Left lung (tissue), 4 donors: ENCODE measurements at regions not wholly inside any gene's neighbourhood (a gene's known extent, or its start where the extent isn't known, plus 50 kb on each side); places are given as distances from the start of the nearest gene placed in this dataset.

Experiments
- ATAC-seq: fragments of 200-7000 bp; cut with Tn5 transposase; one replicate; pipeline ENCODE4 v1.9.1; 2020; ENCODE audit warnings: moderate library complexity
- DNase-seq, 4 donors: peaks; one replicate each; pipeline ENCODE4 v3.0.0-alpha.2; 2013 to 2020
- H3K27ac ChIP-seq, 2 donors: fragments of 200-600 bp; sonication (generic) in 1 of 2; one replicate each; pipeline versions ENCODE4 v1.5.0 to v1.8.0; 2020 to 2021
- H3K27me3 ChIP-seq, 2 donors: fragments of 200-600 bp; sonication (generic) in 1 of 2; one replicate each; pipeline versions ENCODE4 v1.5.0 to v1.8.0; 2020 to 2021
- H3K36me3 ChIP-seq, 2 donors: fragments of 200-600 bp; sonication (generic) in 1 of 2; one replicate each; pipeline versions ENCODE4 v1.5.0 to v1.8.0; 2020 to 2021
- H3K4me1 ChIP-seq, 2 donors: fragments of 200-600 bp; one replicate each; pipeline ENCODE4 v1.8.0; 2021
- H3K4me3 ChIP-seq, 2 donors: fragments of 200-600 bp; sonication (generic) in 1 of 2; one replicate each; pipeline versions ENCODE4 v1.5.0 to v1.8.0; 2020 to 2021; ENCODE audit warnings: mild to moderate bottlenecking in 1 of 2
- H3K9me3 ChIP-seq, 2 donors: fragments of 200-600 bp; sonication (generic) in 1 of 2; one replicate each; pipeline versions ENCODE4 v1.5.0 to v1.8.0; 2020 to 2021
- CTCF ChIP-seq, 2 donors: fragments of 200-600 bp; sonication (generic) in 1 of 2; IDR thresholded peaks; one replicate each; pipeline versions ENCODE4 v1.5.0 to v1.8.0; 2021; ENCODE audit warnings: antibody characterized with exemption in 2 of 2
- intact Hi-C, 2 donors: fragments of 100-400 bp; cut with DNase I; formaldehyde crosslinking; loops; one replicate each; pipeline versions ENCODE4 v1.11.2 to v1.14.2; 2022
- donor health status: DM: no; HTN: yes; CAD: no.
- donor health status: DM: no; HTN: no; CAD: no.

- TF ChIP-seq CTCF (IDR thresholded peaks at IDR 0.05) = no peak
- Histone ChIP-seq H3K4me1 (no peaks in the 10 kb centered on the region), H3K36me3 (no peaks in the 10 kb centered on the region), H3K4me3 (no peak overlapping the region), H3K27ac (no peak overlapping the region), H3K27me3 (no peaks in the 10 kb centered on the region), H3K9me3 (peaks cover 0 to 9% of the 10 kb centered on the region in 2 donors)
- intact Hi-C loops = no loop called here
- no peak for ATAC-seq
- no peak for DNase-seq
Observed at GRCh38 chr7:16169537-16169936, 251.8 kb downstream of the CRPPA start.

GRCh38 chr7:16167526-16167925 lies 253.8 kb downstream of the CRPPA start:
- no peaks in the 10 kb centered on the region for H3K4me1 ChIP-seq
- no peak for TF ChIP-seq CTCF (IDR thresholded peaks at IDR 0.05)
- no peaks in the 10 kb centered on the region for H3K36me3 ChIP-seq
- intact Hi-C loops = no loop called here
- no peak overlapping the region for H3K27ac ChIP-seq
- ATAC-seq (no peak), DNase-seq (no peak)
- peaks cover 0 to 12% of the 10 kb centered on the region in 2 donors for H3K9me3 ChIP-seq
- H3K27me3 ChIP-seq = no peaks in the 10 kb centered on the region
- H3K4me3 ChIP-seq = no peak overlapping the region

- H3K27me3 ChIP-seq = no peaks in the 10 kb centered on the region
- peaks cover 0 to 34% of the 10 kb centered on the region in 2 donors for H3K9me3 ChIP-seq
- H3K4me3 ChIP-seq = no peak overlapping the region
- ATAC-seq (no peak), DNase-seq (no peak)
- no peak for TF ChIP-seq CTCF (IDR thresholded peaks at IDR 0.05)
- H3K4me1 ChIP-seq = no peaks in the 10 kb centered on the region
- H3K27ac ChIP-seq = no peak overlapping the region
- intact Hi-C loops = no loop called here
- H3K36me3 ChIP-seq = no peaks in the 10 kb centered on the region
Observed at GRCh38 chr7:16144361-16144760, 277.0 kb downstream of the CRPPA start.

GRCh38 chr7:16137944-16138343 lies 283.4 kb downstream of the CRPPA start:
- Histone ChIP-seq H3K36me3 (no peaks in the 10 kb centered on the region), H3K27ac (no peak overlapping the region), H3K9me3 (no peaks in the 10 kb centered on the region), H3K4me1 (no peaks in the 10 kb centered on the region), H3K4me3 (no peak overlapping the region), H3K27me3 (no peaks in the 10 kb centered on the region)
- intact Hi-C loops = no loop called here
- DNase-seq (no peak), ATAC-seq (no peak)
- TF ChIP-seq CTCF (IDR thresholded peaks at IDR 0.05) = no peak

GRCh38 chr7:16136896-16137295 lies 284.4 kb downstream of the CRPPA start:
- Histone ChIP-seq H3K4me1 (no peaks in the 10 kb centered on the region), H3K27me3 (no peaks in the 10 kb centered on the region), H3K4me3 (no peak overlapping the region), H3K36me3 (no peaks in the 10 kb centered on the region), H3K9me3 (no peaks in the 10 kb centered on the region), H3K27ac (no peak overlapping the region)
- DNase-seq (no peak), ATAC-seq (no peak)
- TF ChIP-seq CTCF (IDR thresholded peaks at IDR 0.05) = no peak
- intact Hi-C loops = no loop called here
